ENCODE measurements at regions not wholly inside any gene's neighbourhood (a gene's known extent, or its start where the extent isn't known, plus 50 kb on each side); places are given as distances from the start of the nearest gene placed in this dataset.
"Not testable (repeated sequence)": the region's sequence is repeated elsewhere in the genome, so short reads cannot be mapped to it uniquely, and the experiment has no call there.

DNA sequence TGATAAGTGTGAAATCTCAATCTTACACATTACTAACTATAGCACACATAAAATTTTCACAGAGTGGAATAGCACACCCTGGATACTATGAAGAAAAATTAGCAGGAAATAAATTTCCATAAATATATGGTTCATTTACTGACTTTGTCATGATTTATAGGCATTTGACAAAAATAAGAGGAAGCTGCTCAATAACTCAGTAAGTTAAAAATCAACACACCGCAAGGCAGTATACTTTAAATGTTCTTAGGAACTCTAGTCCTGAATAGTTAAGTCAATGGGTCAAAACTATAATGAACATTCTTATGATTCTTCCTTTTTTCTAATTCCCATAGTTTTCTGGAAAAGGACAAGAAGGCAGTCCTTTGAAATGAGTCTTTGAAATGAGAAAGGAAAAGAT, 1557.8 kb upstream of the RAG2 start:
- ATAC-seq: no peak

DNA sequence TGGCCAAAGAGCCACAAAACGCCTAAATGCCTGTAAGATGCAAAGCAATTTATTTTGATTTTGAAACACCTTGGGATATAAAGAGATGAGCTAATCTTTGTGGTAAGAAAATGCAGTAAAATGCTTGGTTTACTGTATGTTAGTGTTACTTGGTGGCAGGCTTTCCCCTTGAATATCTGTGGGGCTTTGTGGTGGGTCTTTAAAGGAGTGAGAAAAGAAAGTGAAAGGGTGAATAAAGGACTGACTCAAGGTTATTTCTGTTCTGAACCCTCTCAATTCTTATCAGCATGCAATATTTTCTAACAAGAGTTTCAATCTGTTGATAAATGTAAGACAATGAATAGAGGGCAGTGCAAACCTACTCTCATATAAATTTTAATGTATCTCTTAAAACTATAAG, 1555.9 kb upstream of the RAG2 start:
- ATAC-seq (no peak), DNase-seq (no peak)

More for the DNA sequence above, 1557.8 kb upstream of the RAG2 start:
- no peak for DNase-seq

DNA sequence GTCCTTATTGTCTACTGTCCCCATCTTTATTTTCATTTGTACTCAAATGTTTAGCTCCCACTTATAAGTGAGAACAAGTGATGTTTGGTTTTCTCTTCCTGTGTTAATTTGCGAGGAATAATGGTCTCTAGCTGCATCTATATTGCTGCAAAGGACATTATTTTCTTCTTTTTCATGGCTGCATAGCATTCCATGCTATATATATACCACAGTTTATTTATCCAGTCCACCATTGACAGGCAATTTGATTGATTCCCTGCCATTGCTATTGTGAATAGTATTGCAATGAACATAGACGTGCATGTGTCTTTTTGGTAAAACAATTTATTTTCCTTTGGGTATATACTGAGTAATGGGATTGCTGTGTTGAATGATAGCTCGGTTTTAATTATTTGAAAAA, 1545.8 kb upstream of the RAG2 start:
- DNase-seq: no peak
- ATAC-seq: no peak

DNA sequence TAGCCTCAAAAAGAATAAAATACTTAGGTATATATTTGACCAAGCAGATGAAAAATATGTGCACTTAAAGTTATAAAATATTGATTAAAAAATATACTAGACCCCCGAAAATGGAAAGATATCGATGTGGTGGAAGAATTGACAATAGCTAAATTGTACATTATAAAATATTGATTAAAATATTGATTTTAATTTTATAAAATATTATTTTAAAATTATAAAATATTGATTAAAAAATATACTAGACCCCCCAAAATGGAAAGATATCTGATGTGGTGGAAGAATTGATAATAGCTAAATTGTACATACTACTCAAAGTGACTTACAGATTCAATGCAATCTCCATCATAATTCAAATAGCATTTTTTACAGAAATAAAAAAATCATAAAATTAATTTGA, 1540.9 kb upstream of the RAG2 start:
- DNase-seq (no peak), ATAC-seq (no peak)

DNA sequence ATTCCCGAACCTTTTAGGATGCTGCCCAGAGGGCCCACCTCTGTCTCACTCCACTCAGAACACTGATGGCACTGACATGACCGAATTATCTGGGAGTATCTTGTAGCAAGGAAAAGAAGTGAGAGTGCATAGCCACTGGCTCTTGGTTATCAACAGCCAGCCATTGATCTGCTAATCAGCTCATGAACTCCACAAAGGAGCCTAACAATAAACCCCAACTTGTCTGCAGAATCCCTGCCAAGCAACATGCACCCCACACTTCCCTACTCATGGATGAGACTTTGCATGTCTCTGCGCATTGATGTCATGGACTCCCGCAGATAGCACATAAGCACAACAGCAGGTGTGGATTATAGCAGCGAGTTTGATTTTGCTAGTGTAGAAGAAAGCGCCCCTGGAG, 1538.9 kb upstream of the RAG2 start:
- DNase-seq (no peak), ATAC-seq (no peak)

DNA sequence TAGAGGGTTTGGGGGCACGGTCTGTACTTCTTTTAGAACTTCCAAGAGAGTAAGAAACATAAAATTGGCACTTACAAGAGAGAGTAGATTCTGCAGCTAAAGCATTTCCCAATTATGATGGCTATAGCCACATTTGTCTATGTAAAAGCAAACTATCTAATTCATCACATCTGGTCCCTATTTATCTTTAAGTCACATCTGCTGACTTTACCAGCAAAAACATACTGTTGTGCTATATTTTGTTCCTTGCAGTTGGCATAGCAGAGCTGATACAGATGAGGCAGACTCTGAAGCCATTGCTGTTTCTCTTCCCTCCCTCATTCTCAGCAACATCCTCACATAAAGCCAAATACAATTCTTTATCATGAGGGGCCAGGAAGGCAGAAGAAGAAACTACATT, 1533.5 kb upstream of the RAG2 start:
- DNase-seq (no peak), ATAC-seq (no peak)

DNA sequence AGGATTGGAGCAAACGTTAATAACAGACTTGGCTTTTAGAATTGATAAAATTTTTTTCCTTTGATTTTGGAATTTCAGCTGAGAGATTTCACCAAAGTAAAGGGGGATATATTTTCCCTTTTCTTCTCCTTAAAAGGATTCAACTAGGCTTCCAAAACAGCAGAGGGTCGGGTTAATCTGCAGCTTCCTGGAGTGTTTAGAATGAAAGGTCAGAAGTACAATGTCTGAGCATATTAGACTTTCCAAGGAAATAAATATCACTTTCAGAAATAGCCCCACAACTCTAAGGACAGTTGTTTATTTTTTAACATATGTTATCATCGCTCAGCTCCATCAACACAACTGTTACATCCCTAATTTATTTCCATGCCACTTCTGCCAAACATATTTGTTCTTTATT, 1532.9 kb upstream of the RAG2 start:
- DNase-seq (no peak), ATAC-seq (no peak)

DNA sequence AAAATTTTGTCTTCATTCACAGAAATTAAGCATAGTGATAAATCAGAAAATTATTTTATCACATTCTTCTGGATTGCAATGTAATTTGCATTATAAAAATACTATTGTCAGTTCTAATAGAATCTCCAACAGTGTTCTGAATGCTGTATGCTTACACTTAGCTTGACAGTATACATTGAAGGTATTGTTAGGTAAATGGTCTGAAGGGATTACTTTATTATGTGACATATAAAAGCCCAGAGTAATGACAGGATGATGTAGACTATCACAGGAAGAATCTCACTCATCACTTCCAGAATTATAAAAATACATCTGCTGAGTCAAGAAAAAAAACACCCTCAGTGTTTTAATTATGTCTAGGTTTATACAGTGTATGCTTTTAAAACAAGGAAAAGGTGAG, 1532.5 kb upstream of the RAG2 start:
- DNase-seq (no peak), ATAC-seq (no peak)

DNA sequence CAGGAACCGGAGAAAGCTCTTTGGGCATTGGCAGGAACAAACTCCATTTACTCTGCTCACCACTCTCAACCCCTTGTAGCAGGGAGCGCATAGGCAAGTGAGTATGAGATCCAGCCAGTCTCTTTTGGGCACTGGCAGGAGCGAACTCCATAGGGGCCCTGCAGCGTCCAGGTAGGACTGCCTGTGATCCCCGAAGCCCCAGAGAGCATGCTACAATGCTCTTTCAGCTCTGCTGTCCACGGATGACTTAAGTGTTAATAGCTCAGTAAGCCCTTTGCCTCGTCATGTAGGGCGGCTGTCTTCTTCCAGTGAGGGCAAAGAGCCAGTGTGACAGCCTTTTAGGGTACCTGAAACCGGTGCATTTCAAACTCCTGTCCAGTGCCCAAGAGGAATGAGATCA, 1525.6 kb upstream of the RAG2 start:
- ATAC-seq (no peak), DNase-seq (no peak)

DNA sequence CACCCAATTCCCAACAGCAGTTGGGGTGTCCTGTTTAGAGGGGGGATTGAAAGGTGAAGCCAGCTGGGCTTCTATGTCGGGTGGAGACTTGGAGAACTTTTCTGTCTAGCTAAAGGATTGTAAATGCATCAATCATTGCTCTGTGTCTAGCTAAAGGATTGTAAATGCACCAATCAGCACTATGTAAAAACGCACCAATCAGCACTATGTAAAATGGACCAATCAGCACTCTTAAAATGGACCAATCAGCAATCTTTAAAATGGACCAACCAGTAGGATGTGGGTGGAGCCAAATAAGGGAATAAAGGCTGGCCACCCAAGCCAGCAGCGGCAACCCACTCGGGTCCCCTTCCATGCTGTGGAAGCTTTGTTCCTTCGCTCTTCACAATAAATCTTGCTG, 1518.6 kb upstream of the RAG2 start:
- not testable (repeated sequence) for ATAC-seq, DNase-seq

DNA sequence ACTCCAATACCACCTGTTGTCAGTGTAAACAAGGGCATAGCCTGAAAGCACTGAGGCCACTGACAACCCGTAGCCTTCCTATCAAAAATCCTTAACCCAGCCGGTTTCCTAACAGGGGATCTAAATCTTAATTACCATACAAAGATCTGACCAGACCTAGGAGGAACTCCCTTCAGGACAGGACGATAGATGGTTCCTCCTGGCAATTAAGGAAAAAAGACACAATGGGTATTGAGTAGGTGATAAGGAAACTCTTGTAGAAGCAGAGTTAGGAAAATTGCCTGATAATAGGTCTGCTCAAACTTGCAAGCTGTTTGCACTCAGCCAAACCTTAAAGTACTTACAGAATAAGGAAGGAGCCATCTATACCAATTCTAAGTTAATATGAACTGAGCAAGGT, 1517.3 kb upstream of the RAG2 start:
- DNase-seq, ATAC-seq: not testable (repeated sequence)

DNA sequence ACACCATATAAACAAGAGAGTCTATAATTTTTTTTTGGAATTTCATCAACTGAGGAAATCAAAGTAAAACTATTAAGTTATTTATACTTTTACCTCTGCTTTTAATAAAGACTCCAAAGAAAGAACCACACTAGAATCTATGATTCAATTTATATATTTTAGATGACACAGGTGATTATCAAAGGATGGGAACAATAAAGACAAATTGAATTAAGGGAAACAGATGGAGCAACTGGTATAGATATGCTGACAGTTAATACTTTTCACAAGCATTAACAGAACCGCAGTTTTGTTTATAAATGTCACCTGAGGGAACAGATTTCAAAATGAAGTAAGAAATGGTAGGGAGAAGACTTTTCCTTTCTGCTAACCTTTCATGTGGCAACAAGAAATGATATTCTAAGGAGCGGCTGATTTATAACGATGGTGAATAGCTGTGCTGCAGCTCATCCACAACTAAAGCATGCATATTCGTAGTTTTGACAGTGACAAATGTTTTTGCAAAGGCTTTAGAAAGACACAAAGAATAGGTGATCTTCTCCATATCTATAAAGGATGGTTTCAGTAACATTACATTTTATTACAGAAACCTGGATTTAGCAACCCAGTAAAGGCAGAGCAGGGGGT, 1502.9 kb upstream of the RAG2 start:
- DNase-seq: no peak
- no peak for ATAC-seq

DNA sequence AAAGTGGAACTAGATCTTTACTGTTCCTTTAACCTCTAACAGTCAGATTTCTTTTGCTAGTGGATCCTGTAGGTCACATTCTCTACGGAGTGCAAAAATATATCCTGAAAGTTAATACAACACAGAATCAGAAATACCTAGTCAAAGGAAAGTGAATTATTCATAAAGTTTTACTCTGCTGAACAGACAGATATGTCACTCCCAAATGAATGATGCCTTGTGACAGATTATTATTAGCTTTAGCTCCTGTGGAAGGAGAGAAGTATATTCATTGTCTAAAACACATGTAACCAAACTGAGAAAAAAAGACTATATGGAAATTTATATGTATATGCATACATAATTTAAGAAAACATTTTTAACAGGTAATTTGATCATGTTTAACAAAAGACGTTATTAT, 1497.2 kb upstream of the RAG2 start:
- no peak for ATAC-seq

DNA sequence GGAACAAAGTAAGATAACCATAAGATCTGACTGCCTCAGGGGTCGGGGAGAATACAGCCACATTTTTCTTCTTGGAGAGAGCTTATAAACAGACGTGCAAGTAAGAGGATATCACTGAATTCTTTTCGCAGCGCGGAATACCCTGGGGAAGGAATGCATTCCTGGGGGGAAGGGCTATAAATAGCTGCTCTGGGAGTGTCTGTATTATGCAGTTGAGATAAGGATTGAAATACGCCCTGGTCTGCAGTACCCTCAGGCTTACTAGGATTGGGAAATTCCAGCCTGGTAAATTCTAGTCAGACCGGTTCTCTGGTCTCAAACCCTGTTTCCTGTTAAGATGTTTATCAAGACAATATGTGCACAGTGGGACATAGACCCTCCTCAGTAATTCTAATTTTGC, 1491.7 kb upstream of the RAG2 start:
- DNase-seq (no peak), ATAC-seq (no peak)

More for the DNA sequence above, 1497.2 kb upstream of the RAG2 start:
- DNase-seq: no peak

DNA sequence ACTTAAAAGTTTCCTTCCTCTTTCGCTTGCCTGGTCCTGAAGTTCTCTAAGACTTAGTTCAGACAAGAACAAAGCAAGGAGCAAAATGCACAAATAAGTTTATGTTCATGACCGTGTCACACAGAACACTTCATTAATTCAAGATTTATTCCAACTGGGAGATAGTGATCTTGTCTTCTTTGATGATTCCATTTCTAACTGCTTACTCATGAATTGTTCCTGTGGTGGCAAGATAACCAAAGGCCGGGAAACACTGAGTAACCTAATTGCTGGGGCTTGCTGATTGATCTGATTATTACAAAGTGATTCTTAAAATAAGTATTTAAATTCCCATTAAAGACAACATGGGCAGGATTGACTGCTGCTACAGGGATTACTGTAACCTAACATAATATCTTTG, 1462.9 kb upstream of the RAG2 start:
- DNase-seq: no peak
- no peak for ATAC-seq

DNA sequence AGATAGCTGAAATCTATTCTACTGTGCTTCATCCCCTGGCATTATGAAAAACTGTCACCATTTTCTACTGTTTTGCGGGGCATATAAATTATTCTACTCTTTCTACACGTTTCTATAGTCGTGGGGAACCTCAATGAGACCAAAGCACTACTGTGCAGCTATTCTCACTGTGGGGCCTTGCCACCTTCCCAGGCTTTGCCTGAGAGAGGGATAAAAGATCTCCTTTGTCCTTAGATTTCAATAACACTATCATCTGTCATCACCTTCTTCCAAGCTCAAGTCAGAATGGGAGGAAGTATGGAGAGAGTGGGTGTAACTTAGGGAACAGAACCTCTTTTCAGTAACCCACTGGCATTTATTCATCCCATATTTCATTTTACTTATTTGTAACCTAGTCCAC, 1462.1 kb upstream of the RAG2 start:
- DNase-seq (no peak), ATAC-seq (no peak)

DNA sequence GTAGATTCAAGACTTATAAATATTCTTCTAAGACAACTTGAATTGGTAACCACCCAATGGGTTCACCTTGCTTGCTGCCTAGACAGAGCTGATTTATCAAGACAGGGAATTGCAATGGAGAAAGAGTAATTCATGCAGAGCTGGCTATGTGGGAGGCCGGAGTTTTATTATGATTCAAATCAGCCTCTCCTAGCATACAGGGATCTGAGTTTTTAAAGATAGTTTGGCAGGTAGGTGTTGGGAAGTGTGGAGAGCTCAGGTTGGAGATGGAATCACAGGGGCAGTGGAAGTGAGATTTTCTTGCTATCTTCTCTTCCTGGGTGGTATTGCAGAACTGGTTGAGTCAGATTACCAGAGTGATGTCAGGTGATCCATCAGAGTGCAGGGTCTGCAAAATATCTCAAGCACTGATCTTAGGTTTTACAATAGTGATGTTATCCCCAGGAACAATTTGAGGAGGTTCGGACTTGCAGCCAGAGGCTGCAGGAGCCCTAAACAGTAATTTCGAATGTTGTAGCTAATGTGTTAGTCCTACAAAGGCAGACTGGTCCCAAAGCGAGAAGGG, 1448.6 kb upstream of the RAG2 start:
- ATAC-seq: no peak

DNA sequence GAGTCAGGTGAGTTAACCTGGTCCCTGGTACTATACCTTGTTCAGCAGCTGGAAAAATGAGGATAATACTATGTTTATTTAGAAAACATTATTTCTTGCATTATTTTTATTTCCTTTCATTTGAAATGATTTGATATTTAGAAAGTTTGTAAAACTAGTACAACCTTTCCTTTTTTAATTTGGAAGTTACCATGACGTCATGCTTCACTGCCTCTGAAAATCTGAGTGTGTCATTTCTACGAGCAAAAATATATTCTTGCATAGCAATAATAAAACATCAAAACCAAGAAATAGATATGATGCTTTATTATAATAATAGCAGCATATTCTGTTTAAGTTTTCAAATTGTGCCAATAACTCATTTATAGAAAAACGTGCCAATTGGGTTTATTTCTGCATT, 1445.0 kb upstream of the RAG2 start:
- no peak for ATAC-seq
- no peak for DNase-seq

More for the DNA sequence above, 1448.6 kb upstream of the RAG2 start:
- DNase-seq: no peak

DNA sequence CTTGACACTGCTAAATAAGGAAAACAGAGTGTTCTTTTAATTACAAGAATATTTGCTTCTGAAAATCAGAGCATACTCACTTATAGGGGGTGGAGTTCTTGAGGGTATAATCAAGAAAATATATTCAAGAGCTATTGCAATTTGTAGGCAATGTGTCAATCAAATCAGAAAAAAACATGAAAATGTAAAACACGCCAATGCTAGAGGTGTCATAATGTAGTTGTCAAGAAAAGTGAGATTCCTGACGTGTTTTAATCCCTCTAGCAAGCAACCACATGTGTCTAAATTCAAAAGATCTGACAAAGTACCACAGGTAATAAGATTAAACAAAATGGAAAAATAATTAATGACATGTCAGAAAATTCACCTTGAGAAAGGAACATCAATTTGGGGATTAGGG, 1440.7 kb upstream of the RAG2 start:
- DNase-seq (no peak), ATAC-seq (no peak)

DNA sequence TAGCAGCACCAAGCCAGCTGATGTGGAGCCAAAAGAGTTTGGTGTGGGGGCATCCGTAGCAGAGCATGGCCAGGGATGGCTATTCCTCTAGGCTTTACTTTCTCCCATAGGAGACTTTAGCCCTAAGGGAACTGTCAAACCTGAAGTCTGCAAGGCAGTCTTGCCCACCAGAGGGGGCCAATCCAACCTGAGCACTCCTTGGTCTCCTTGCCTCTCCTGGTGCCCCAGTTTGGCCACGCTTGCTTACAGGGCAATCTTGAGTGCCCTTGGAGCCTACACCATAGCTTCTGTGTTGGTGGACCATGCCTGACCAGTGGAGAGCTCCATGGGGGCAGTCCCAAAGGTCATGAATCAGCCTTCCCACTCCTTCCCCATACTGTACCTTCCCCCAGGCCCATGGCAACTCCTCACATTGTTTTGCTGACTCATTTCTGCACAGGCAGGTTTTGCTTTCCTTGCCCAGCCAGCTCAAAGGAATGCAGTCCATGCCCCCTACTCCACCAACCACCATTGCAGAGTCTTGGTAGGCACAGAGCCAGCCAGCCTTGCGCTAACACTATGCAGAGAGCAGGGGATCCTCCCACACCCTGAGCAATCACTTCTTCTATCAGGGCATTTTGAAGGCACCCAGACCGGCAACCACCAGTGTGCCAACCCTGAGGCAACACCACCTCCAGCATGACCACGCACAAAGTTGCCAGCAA, 1421.2 kb upstream of the RAG2 start:
- DNase-seq: no peak
- no peak for ATAC-seq

DNA sequence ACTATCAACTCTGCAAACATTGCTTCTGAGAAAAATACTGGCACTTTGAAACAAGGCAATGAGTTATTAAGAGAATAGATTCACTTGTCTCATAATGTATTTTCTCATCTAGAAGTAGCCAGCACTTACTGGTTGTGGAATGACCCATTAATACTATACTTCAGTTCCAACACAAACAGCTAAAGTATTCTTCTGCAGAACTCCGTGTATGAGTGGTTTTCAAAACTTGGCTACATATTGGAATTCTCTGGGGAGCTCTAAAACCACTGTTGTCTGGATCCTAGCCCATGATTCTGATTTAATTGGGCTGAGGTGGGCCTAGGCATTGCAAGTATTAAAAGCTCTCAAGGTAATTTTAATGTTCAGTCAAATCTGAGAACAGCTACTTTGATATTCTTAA, 1416.4 kb upstream of the RAG2 start:
- DNase-seq: no peak

DNA sequence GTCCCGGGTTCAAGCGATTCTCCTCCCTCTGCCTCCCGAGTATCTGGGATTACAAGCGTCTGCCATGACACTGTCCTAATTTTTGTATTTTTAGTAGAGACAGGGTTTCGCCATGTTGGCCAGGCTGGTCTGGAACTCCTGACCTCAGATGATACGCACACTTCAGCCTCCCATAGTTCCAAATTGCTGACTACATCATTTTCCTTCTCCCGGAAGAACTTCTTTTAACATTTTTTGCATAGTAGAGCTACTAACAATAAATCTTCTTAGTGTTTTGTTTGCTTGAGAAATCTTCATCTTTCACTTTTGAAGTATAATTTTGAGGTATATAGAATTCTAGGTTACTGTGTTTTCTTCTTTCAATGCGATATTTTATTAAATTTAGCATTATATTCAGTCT, 1415.1 kb upstream of the RAG2 start:
- no peak for DNase-seq
- no peak for ATAC-seq

More for the DNA sequence above, 1416.4 kb upstream of the RAG2 start:
- ATAC-seq: no peak

DNA sequence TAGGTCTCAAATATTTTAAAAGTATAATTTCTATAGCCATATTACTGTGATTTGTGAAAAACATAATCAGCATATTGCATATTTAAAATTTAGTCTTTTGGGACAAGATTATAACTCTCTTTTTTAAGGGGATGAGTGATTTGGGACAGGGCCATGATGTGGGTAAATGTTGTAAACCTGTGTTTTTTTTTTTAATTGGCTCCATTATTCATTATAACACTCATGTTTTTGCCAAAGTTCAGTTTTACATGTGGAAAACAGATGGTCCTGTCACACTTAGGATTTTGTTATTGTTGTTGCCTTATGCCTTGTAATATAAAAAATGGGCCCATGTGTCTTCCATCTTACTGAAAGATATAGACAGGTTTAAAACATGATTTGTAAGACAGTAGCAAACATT, 1413.5 kb upstream of the RAG2 start:
- DNase-seq (no peak), ATAC-seq (no peak)

DNA sequence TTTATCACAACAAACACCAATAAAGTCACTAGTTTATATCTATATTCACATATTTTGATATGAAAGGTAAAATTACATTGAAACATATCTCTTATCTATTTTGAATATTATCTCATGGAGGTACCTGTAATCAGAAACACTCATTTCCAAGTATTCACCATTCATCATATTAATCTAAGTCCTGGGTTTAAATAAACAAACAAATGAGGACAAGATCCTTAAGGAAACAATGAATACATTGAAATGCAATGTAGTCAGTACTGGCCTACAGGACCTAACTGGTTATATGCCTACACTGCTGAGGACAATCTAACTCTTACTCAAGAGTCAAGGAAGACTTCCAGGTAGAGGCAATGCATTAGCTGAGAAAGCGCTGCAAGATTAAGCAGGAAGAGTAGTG, 1411.9 kb upstream of the RAG2 start:
- ATAC-seq (no peak), DNase-seq (no peak)

All from stimulated activated naive CD8-positive, alpha-beta T cell treated with anti-CD3 and anti-CD28 coated beads, Interleukin-15, Interleukin-2, amounts not matched to agents 100 U/mL and 50 U/mL, for 24 hours (primary cell).